Activated CD4-positive, alpha-beta memory T cell treated with anti-CD3 and anti-CD28 coated beads, Interleukin-2, amount 10 ng/mL, durations not matched to agents 7 days and 5 days (primary cell): ENCODE measurements at regions not wholly inside any gene's neighbourhood (a gene's known extent, or its start where the extent isn't known, plus 50 kb on each side); places are given as distances from the start of the nearest gene placed in this dataset.

Experiments used
- CTCF ChIA-PET: fragments of 350-600 bp; sonication (Branson Sonifier 250); formaldehyde crosslinking; loops from one replicate; lab custom pipeline; 2021; ENCODE audit warnings: antibody characterized with exemption, inconsistent platforms; lab: Charles Lee
- POLR2A ChIA-PET: fragments of 350-600 bp; sonication (Branson Sonifier 250); formaldehyde crosslinking; loops from one replicate; lab custom pipeline; 2021; ENCODE audit warnings: antibody characterized with exemption; lab: Charles Lee
- DNase-seq: peaks from one replicate; pipeline ENCODE4 v3.0.0-alpha.2; 2020
- H3K27ac Mint-ChIP-seq: one replicate; pipeline ENCODE4 v1.8.0; 2021; ENCODE audit warnings: mild to moderate bottlenecking, mixed read lengths
- H3K27me3 Mint-ChIP-seq: one replicate; pipeline ENCODE4 v1.8.0; 2021; ENCODE audit warnings: mixed read lengths
- H3K36me3 Mint-ChIP-seq: one replicate; pipeline ENCODE4 v1.8.0; 2021; ENCODE audit warnings: low read depth, mixed read lengths
- H3K4me1 Mint-ChIP-seq: one replicate; pipeline ENCODE4 v1.8.0; 2021; ENCODE audit warnings: mixed read lengths
- H3K4me3 Mint-ChIP-seq: one replicate; pipeline ENCODE4 v1.8.0; 2021; ENCODE audit warnings: mild to moderate bottlenecking, mixed read lengths
- H3K9me3 Mint-ChIP-seq: one replicate; pipeline ENCODE4 v1.8.0; 2021; ENCODE audit warnings: mixed read lengths

GRCh38 chr6:134840086-134840867, 109.6 kb downstream of the ALDH8A1 start:
- H3K4me1 Mint-ChIP-seq, result no peaks in the 10 kb centered on the region
- H3K9me3 Mint-ChIP-seq, result no peaks in the 10 kb centered on the region
- ChIA-PET POLR2A (no interaction called here), CTCF (no interaction called here)
- H3K27ac Mint-ChIP-seq, result no peak overlapping the region
- no peaks in the 10 kb centered on the region for H3K36me3 Mint-ChIP-seq
- H3K4me3 Mint-ChIP-seq, result no peak overlapping the region
- no peak for DNase-seq
- H3K27me3 Mint-ChIP-seq, result peaks cover 16% of the 10 kb centered on the region

- Mint-ChIP-seq H3K4me3 (no peak overlapping the region), H3K36me3 (no peaks in the 10 kb centered on the region), H3K9me3 (no peaks in the 10 kb centered on the region), H3K4me1 (no peaks in the 10 kb centered on the region), H3K27ac (no peak overlapping the region), H3K27me3 (peaks cover 12% of the 10 kb centered on the region)
- no peak for DNase-seq
- CTCF ChIA-PET, result interaction anchor here (0.5 to 1.4 kb wide), 2 partner anchors 105 to 599 kb away, joined by 3 read pairs; no protein-coding TSS in a partner anchor
- POLR2A ChIA-PET, result no interaction called here
Measured at GRCh38 chr6:134835993-134836392, 113.9 kb downstream of the ALDH8A1 start.

- POLR2A ChIA-PET, result no interaction called here
- CTCF ChIA-PET, result interaction anchor here (0.9 to 1.2 kb wide), 2 partner anchors 8 to 110 kb away, joined by 3 to 9 read pairs; no protein-coding TSS in a partner anchor
- no peak overlapping the region for H3K4me3 Mint-ChIP-seq
Measured at GRCh38 chr6:134830940-134831339, 119.0 kb downstream of the ALDH8A1 start.

GRCh38 chr6:134830194-134830593, 119.7 kb downstream of the ALDH8A1 start:
- no peaks in the 10 kb centered on the region for H3K9me3 Mint-ChIP-seq
- no peaks in the 10 kb centered on the region for H3K27me3 Mint-ChIP-seq
- H3K36me3 Mint-ChIP-seq, result no peaks in the 10 kb centered on the region
- H3K4me1 Mint-ChIP-seq, result no peaks in the 10 kb centered on the region
- ChIA-PET POLR2A (no interaction called here), CTCF (no interaction called here)
- DNase-seq, result no peak
- H3K4me3 Mint-ChIP-seq, result no peak overlapping the region
- no peak overlapping the region for H3K27ac Mint-ChIP-seq

More at GRCh38 chr6:134830940-134831339, 119.0 kb downstream of the ALDH8A1 start:
- Mint-ChIP-seq H3K27me3 (no peaks in the 10 kb centered on the region), H3K4me1 (no peaks in the 10 kb centered on the region), H3K27ac (no peak overlapping the region), H3K9me3 (no peaks in the 10 kb centered on the region), H3K36me3 (no peaks in the 10 kb centered on the region)
- no peak for DNase-seq

GRCh38 chr6:134828641-134829040, 121.3 kb downstream of the ALDH8A1 start:
- H3K9me3 Mint-ChIP-seq, result no peaks in the 10 kb centered on the region
- no peaks in the 10 kb centered on the region for H3K4me1 Mint-ChIP-seq
- H3K27me3 Mint-ChIP-seq, result peaks cover 4% of the 10 kb centered on the region
- DNase-seq, result no peak
- ChIA-PET CTCF (no interaction called here), POLR2A (no interaction called here)
- no peak overlapping the region for H3K4me3 Mint-ChIP-seq
- H3K36me3 Mint-ChIP-seq, result no peaks in the 10 kb centered on the region
- H3K27ac Mint-ChIP-seq, result no peak overlapping the region

- POLR2A ChIA-PET, result no interaction called here
- CTCF ChIA-PET, result interaction anchor here (0.8 to 1.1 kb wide), 2 partner anchors 114 to 704 kb away, joined by 3 to 4 read pairs; no protein-coding TSS in a partner anchor
- Mint-ChIP-seq H3K4me1 (peaks cover 3% of the 10 kb centered on the region), H3K27ac (no peak overlapping the region), H3K36me3 (no peaks in the 10 kb centered on the region), H3K27me3 (peaks cover 5% of the 10 kb centered on the region), H3K9me3 (no peaks in the 10 kb centered on the region), H3K4me3 (no peak overlapping the region)
- no peak for DNase-seq
Measured at GRCh38 chr6:134826889-134827737, 122.8 kb downstream of the ALDH8A1 start.

- Mint-ChIP-seq H3K36me3 (no peaks in the 10 kb centered on the region), H3K9me3 (no peaks in the 10 kb centered on the region), H3K27ac (no peak overlapping the region), H3K4me1 (peaks cover 3% of the 10 kb centered on the region), H3K4me3 (no peak overlapping the region), H3K27me3 (peaks cover 5% of the 10 kb centered on the region)
- POLR2A ChIA-PET, result no interaction called here
- DNase-seq, result no peak
- CTCF ChIA-PET, result interaction anchor here (0.7 to 3.0 kb wide), 12 partner anchors 8 to 796 kb away, joined by 3 to 19 read pairs (median 4); no protein-coding TSS in a partner anchor
Measured at GRCh38 chr6:134823710-134824034, 126.2 kb downstream of the ALDH8A1 start.

- ChIA-PET POLR2A (no interaction called here), CTCF (interaction anchor here (0.6 to 3.0 kb wide), 17 partner anchors 8 to 712 kb away, joined by 3 to 19 read pairs (median 4); no protein-coding TSS in a partner anchor)
- no peak overlapping the region for H3K4me3 Mint-ChIP-seq
- H3K9me3 Mint-ChIP-seq, result no peaks in the 10 kb centered on the region
- peaks cover 3% of the 10 kb centered on the region for H3K4me1 Mint-ChIP-seq
- H3K27me3 Mint-ChIP-seq, result peaks cover 5% of the 10 kb centered on the region
- H3K36me3 Mint-ChIP-seq, result no peaks in the 10 kb centered on the region
- DNase-seq, result peak; percentile 31
- no peak overlapping the region for H3K27ac Mint-ChIP-seq
Measured at GRCh38 chr6:134822920-134823709, 126.8 kb downstream of the ALDH8A1 start.

- H3K36me3 Mint-ChIP-seq, result no peaks in the 10 kb centered on the region
- ChIA-PET CTCF (interaction anchor here (0.6 to 3.0 kb wide), 12 partner anchors 9 to 711 kb away, joined by 3 to 19 read pairs (median 5); no protein-coding TSS in a partner anchor), POLR2A (no interaction called here)
- no peak overlapping the region for H3K4me3 Mint-ChIP-seq
- DNase-seq, result no peak
- H3K27ac Mint-ChIP-seq, result no peak overlapping the region
- H3K4me1 Mint-ChIP-seq, result peaks cover 3% of the 10 kb centered on the region
- no peaks in the 10 kb centered on the region for H3K9me3 Mint-ChIP-seq
- peaks cover 5% of the 10 kb centered on the region for H3K27me3 Mint-ChIP-seq
Measured at GRCh38 chr6:134821928-134822864, 127.7 kb downstream of the ALDH8A1 start.

- POLR2A ChIA-PET, result no interaction called here
- H3K36me3 Mint-ChIP-seq, result no peaks in the 10 kb centered on the region
- CTCF ChIA-PET, result interaction anchor here (0.8 to 3.0 kb wide), 2 partner anchors 644 to 665 kb away, joined by 3 to 19 read pairs; no protein-coding TSS in a partner anchor
- H3K27me3 Mint-ChIP-seq, result peaks cover 5% of the 10 kb centered on the region
- peaks cover 3% of the 10 kb centered on the region for H3K4me1 Mint-ChIP-seq
- no peak overlapping the region for H3K27ac Mint-ChIP-seq
- no peak overlapping the region for H3K4me3 Mint-ChIP-seq
- no peaks in the 10 kb centered on the region for H3K9me3 Mint-ChIP-seq
- no peak for DNase-seq
Measured at GRCh38 chr6:134821397-134821796, 128.5 kb downstream of the ALDH8A1 start.

GRCh38 chr6:134819863-134820800, 129.8 kb downstream of the ALDH8A1 start:
- no peaks in the 10 kb centered on the region for H3K36me3 Mint-ChIP-seq
- CTCF ChIA-PET, result interaction anchor here (0.9 to 1.6 kb wide), 2 partner anchors 121 to 664 kb away, joined by 4 to 5 read pairs; no protein-coding TSS in a partner anchor
- POLR2A ChIA-PET, result interaction anchor here (1.0 to 1.1 kb wide), 2 partner anchors 646 to 648 kb away, joined by 3 read pairs; no protein-coding TSS in a partner anchor
- H3K4me1 Mint-ChIP-seq, result peaks cover 3% of the 10 kb centered on the region
- H3K9me3 Mint-ChIP-seq, result no peaks in the 10 kb centered on the region
- H3K4me3 Mint-ChIP-seq, result no peak overlapping the region
- H3K27ac Mint-ChIP-seq, result no peak overlapping the region
- peaks cover 5% of the 10 kb centered on the region for H3K27me3 Mint-ChIP-seq
- no peak for DNase-seq
